ENCODE measurements at regions not wholly inside any gene's neighbourhood (a gene's known extent, or its start where the extent isn't known, plus 50 kb on each side); places are given as distances from the start of the nearest gene placed in this dataset.
"Not testable (repeated sequence)": the region's sequence is repeated elsewhere in the genome, so short reads cannot be mapped to it uniquely, and the experiment has no call there.

- H3K4me3 ChIP-seq (ENCODE audit: low read length); H3K9me3 ChIP-seq (ENCODE audit: control insufficient read depth, low read length); H3K27me3 ChIP-seq (ENCODE audit: control insufficient read depth, insufficient read depth); H3K4me1 ChIP-seq (ENCODE audit: control insufficient read depth, insufficient read depth, low read length); DNase-seq; intact Hi-C loops (cut with DNase I); ATAC-seq; H3K27ac ChIP-seq (ENCODE audit: low read length): not testable (repeated sequence)
- 62% methylated on average over 2 of the region's 2 CpGs for WGBS
Observed at GRCh38 chr1:60688221-60688620, 394.1 kb upstream of the NFIA start.

GRCh38 chr1:60681095-60681860 lies 401.1 kb upstream of the NFIA start:
- 60% methylated on average over 2 of the region's 2 CpGs for WGBS
- Histone ChIP-seq H3K4me1 (ENCODE audit: control insufficient read depth, insufficient read depth, low read length) (no peaks in the 10 kb centered on the region), H3K27me3 (ENCODE audit: control insufficient read depth, insufficient read depth) (no peaks in the 10 kb centered on the region), H3K27ac (ENCODE audit: low read length) (no peak overlapping the region), H3K9me3 (ENCODE audit: control insufficient read depth, low read length) (no peaks in the 10 kb centered on the region), H3K4me3 (ENCODE audit: low read length) (no peak overlapping the region)
- no peak for ATAC-seq
- intact Hi-C loops (cut with DNase I), result no loop called here
- no peak for DNase-seq

- Histone ChIP-seq H3K4me3 (ENCODE audit: low read length) (no peak overlapping the region), H3K9me3 (ENCODE audit: control insufficient read depth, low read length) (no peaks in the 10 kb centered on the region), H3K27ac (ENCODE audit: low read length) (no peak overlapping the region), H3K27me3 (ENCODE audit: control insufficient read depth, insufficient read depth) (no peaks in the 10 kb centered on the region), H3K4me1 (ENCODE audit: control insufficient read depth, insufficient read depth, low read length) (no peaks in the 10 kb centered on the region)
- DNase-seq (no peak), ATAC-seq (no peak)
- 78% methylated on average over 7 of the region's 7 CpGs for WGBS
- intact Hi-C loops (cut with DNase I), result no loop called here
Observed at GRCh38 chr1:60679524-60680375, 402.6 kb upstream of the NFIA start.

- Histone ChIP-seq H3K9me3 (ENCODE audit: control insufficient read depth, low read length) (no peaks in the 10 kb centered on the region), H3K27ac (ENCODE audit: low read length) (no peak overlapping the region), H3K27me3 (ENCODE audit: control insufficient read depth, insufficient read depth) (no peaks in the 10 kb centered on the region), H3K4me3 (ENCODE audit: low read length) (no peak overlapping the region), H3K4me1 (ENCODE audit: control insufficient read depth, insufficient read depth, low read length) (no peaks in the 10 kb centered on the region)
- intact Hi-C loops (cut with DNase I), result no loop called here
- no peak for DNase-seq
- no peak for ATAC-seq
- WGBS, result 78% methylated on average over 2 of the region's 2 CpGs
Observed at GRCh38 chr1:60678802-60679201, 403.6 kb upstream of the NFIA start.

- intact Hi-C loops (cut with DNase I), result no loop called here
- no peak overlapping the region for H3K4me3 ChIP-seq (ENCODE audit: low read length)
- DNase-seq (no peak), ATAC-seq (no peak)
- no peak overlapping the region for H3K27ac ChIP-seq (ENCODE audit: low read length)
- H3K9me3 ChIP-seq (ENCODE audit: control insufficient read depth, low read length), result no peaks in the 10 kb centered on the region
- no peaks in the 10 kb centered on the region for H3K27me3 ChIP-seq (ENCODE audit: control insufficient read depth, insufficient read depth)
- H3K4me1 ChIP-seq (ENCODE audit: control insufficient read depth, insufficient read depth, low read length), result no peaks in the 10 kb centered on the region
- WGBS, result 72% methylated on average over 3 of the region's 3 CpGs
Observed at GRCh38 chr1:60678391-60678790, 404.0 kb upstream of the NFIA start.

GRCh38 chr1:60672449-60672848 lies 409.9 kb upstream of the NFIA start:
- no peaks in the 10 kb centered on the region for H3K27me3 ChIP-seq (ENCODE audit: control insufficient read depth, insufficient read depth)
- no peak for ATAC-seq
- intact Hi-C loops (cut with DNase I), result no loop called here
- WGBS, result 95% methylated on average over 2 of the region's 2 CpGs
- no peak for DNase-seq
- H3K4me1 ChIP-seq (ENCODE audit: control insufficient read depth, insufficient read depth, low read length), result no peaks in the 10 kb centered on the region
- no peak overlapping the region for H3K27ac ChIP-seq (ENCODE audit: low read length)
- no peak overlapping the region for H3K4me3 ChIP-seq (ENCODE audit: low read length)
- no peaks in the 10 kb centered on the region for H3K9me3 ChIP-seq (ENCODE audit: control insufficient read depth, low read length)

GRCh38 chr1:60670302-60670701 lies 412.1 kb upstream of the NFIA start:
- H3K27ac ChIP-seq (ENCODE audit: low read length), result no peak overlapping the region
- ATAC-seq, result no peak
- H3K4me1 ChIP-seq (ENCODE audit: control insufficient read depth, insufficient read depth, low read length), result no peaks in the 10 kb centered on the region
- H3K27me3 ChIP-seq (ENCODE audit: control insufficient read depth, insufficient read depth), result no peaks in the 10 kb centered on the region
- H3K9me3 ChIP-seq (ENCODE audit: control insufficient read depth, low read length), result no peaks in the 10 kb centered on the region
- no peak overlapping the region for H3K4me3 ChIP-seq (ENCODE audit: low read length)
- intact Hi-C loops (cut with DNase I), result no loop called here
- WGBS, result 92% methylated on average over 4 of the region's 4 CpGs
- DNase-seq, result no peak

GRCh38 chr1:60668585-60668984 lies 413.8 kb upstream of the NFIA start:
- H3K27me3 ChIP-seq (ENCODE audit: control insufficient read depth, insufficient read depth), result no peaks in the 10 kb centered on the region
- 91% methylated on average over 8 of the region's 8 CpGs for WGBS
- peak in 1 of 3 donors; percentile 51 for DNase-seq
- intact Hi-C loops (cut with DNase I), result no loop called here
- no peak overlapping the region for H3K27ac ChIP-seq (ENCODE audit: low read length)
- no peak overlapping the region for H3K4me3 ChIP-seq (ENCODE audit: low read length)
- ATAC-seq, result no peak
- no peaks in the 10 kb centered on the region for H3K9me3 ChIP-seq (ENCODE audit: control insufficient read depth, low read length)
- H3K4me1 ChIP-seq (ENCODE audit: control insufficient read depth, insufficient read depth, low read length), result no peaks in the 10 kb centered on the region

GRCh38 chr1:60665311-60665710 lies 417.1 kb upstream of the NFIA start:
- DNase-seq, result no peak
- H3K27me3 ChIP-seq (ENCODE audit: control insufficient read depth, insufficient read depth), result no peaks in the 10 kb centered on the region
- H3K27ac ChIP-seq (ENCODE audit: low read length), result no peak overlapping the region
- intact Hi-C loops (cut with DNase I), result no loop called here
- 76% methylated on average over 1 of the region's 1 CpG for WGBS
- no peaks in the 10 kb centered on the region for H3K9me3 ChIP-seq (ENCODE audit: control insufficient read depth, low read length)
- no peak overlapping the region for H3K4me3 ChIP-seq (ENCODE audit: low read length)
- ATAC-seq, result no peak
- no peaks in the 10 kb centered on the region for H3K4me1 ChIP-seq (ENCODE audit: control insufficient read depth, insufficient read depth, low read length)

GRCh38 chr1:60664086-60664625 lies 418.2 kb upstream of the NFIA start:
- intact Hi-C loops (cut with DNase I), result no loop called here
- WGBS, result 60% methylated on average over 2 of the region's 2 CpGs
- no peaks in the 10 kb centered on the region for H3K9me3 ChIP-seq (ENCODE audit: control insufficient read depth, low read length)
- H3K4me3 ChIP-seq (ENCODE audit: low read length), result no peak overlapping the region
- DNase-seq (no peak), ATAC-seq (no peak)
- no peaks in the 10 kb centered on the region for H3K27me3 ChIP-seq (ENCODE audit: control insufficient read depth, insufficient read depth)
- H3K27ac ChIP-seq (ENCODE audit: low read length), result no peak overlapping the region
- no peaks in the 10 kb centered on the region for H3K4me1 ChIP-seq (ENCODE audit: control insufficient read depth, insufficient read depth, low read length)

- no peak overlapping the region for H3K27ac ChIP-seq (ENCODE audit: low read length)
- ATAC-seq (no peak), DNase-seq (no peak)
- no peaks in the 10 kb centered on the region for H3K27me3 ChIP-seq (ENCODE audit: control insufficient read depth, insufficient read depth)
- no peaks in the 10 kb centered on the region for H3K9me3 ChIP-seq (ENCODE audit: control insufficient read depth, low read length)
- intact Hi-C loops (cut with DNase I), result no loop called here
- no peaks in the 10 kb centered on the region for H3K4me1 ChIP-seq (ENCODE audit: control insufficient read depth, insufficient read depth, low read length)
- H3K4me3 ChIP-seq (ENCODE audit: low read length), result no peak overlapping the region
- 95% methylated on average over 3 of the region's 3 CpGs for WGBS
Observed at GRCh38 chr1:60662486-60663044, 419.8 kb upstream of the NFIA start.
